KOPT-K1 (cell line): ENCODE measurements at regions not wholly inside any gene's neighbourhood (a gene's known extent, or its start where the extent isn't known, plus 50 kb on each side); places are given as distances from the start of the nearest gene placed in this dataset.

Source experiments
- H3K27ac ChIP-seq: fragments of 200-600 bp; sonication (generic); 2 replicates; pipeline ENCODE4 v1.5.1; 2016; ENCODE audit warnings: antibody characterized with exemption, mild to moderate bottlenecking, low read depth, low read length; ENCODE audit not compliant: poor library complexity, severe bottlenecking
- H3K36me3 ChIP-seq: fragments of 200-600 bp; sonication (generic); 2 replicates; pipeline ENCODE4 v1.5.1; 2017; ENCODE audit warnings: antibody characterized with exemption, mild to moderate bottlenecking, low read length, moderate library complexity; ENCODE audit not compliant: insufficient read depth
- H3K9me3 ChIP-seq: fragments of 200-600 bp; sonication (generic); 2 replicates; pipeline ENCODE4 v1.5.1; 2017; ENCODE audit warnings: antibody characterized with exemption, low read length, mild to moderate bottlenecking; ENCODE audit not compliant: insufficient read depth, poor library complexity, severe bottlenecking

GRCh38 chr9:31084350-31084749, 1300.1 kb upstream of the ACO1 start:
- Histone ChIP-seq H3K9me3 (no peaks in the 10 kb centered on the region), H3K36me3 (no peaks in the 10 kb centered on the region), H3K27ac (no peak overlapping the region)

- no peaks in the 10 kb centered on the region for H3K36me3 ChIP-seq
- H3K9me3 ChIP-seq: no peaks in the 10 kb centered on the region
- H3K27ac ChIP-seq: no peak overlapping the region
Observed at GRCh38 chr9:31089549-31090221, 1294.8 kb upstream of the ACO1 start.

GRCh38 chr9:31100311-31100710, 1284.1 kb upstream of the ACO1 start:
- Histone ChIP-seq H3K27ac (no peak overlapping the region), H3K9me3 (no peaks in the 10 kb centered on the region), H3K36me3 (no peaks in the 10 kb centered on the region)

DNA sequence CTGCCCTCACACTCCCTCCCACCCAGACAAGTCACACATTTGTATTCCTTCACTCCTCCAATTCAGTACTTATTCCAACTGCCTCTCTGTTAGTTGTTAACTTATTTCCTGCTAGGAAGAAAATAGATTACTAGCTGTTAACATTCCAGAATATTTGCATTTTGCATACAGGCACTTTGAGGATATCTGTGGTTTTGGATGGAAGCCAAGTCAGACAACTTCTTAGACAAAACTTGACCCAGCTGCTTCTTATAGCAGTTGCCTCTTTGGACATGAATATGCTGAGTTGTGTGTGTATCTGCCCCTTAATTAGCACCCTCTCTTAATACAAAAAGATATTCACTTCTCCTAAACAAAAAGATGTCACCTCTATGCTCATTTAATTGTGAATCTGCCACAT, 1280.6 kb upstream of the ACO1 start:
- Histone ChIP-seq H3K27ac (no peak overlapping the region), H3K9me3 (no peaks in the 10 kb centered on the region), H3K36me3 (no peaks in the 10 kb centered on the region)

DNA sequence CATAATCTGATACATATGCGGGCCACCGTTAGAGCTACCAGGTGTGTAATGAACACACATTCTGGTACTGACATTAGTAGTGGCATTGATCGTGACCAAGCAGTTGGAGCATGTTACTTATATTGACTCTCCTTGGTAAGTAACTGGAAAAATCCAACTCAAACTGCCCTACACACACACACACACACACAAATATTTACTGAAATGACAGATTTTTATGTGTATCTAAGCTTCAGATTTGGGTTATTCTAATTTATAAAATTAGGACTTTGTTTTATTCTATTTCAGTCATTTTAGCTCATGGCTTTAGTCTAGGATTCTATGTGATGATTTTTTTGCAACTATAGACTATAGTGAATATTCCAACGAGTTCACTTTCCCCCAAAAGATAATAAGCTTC, 1280.2 kb upstream of the ACO1 start:
- no peaks in the 10 kb centered on the region for H3K36me3 ChIP-seq
- H3K9me3 ChIP-seq: no peaks in the 10 kb centered on the region
- no peak overlapping the region for H3K27ac ChIP-seq

- Histone ChIP-seq H3K9me3 (no peaks in the 10 kb centered on the region), H3K36me3 (no peaks in the 10 kb centered on the region), H3K27ac (no peak overlapping the region)
Observed at GRCh38 chr9:31112491-31112890, 1272.0 kb upstream of the ACO1 start.

- Histone ChIP-seq H3K27ac (no peak overlapping the region), H3K9me3 (no peaks in the 10 kb centered on the region), H3K36me3 (no peaks in the 10 kb centered on the region)
Observed at GRCh38 chr9:31114346-31114745, 1270.1 kb upstream of the ACO1 start.

DNA sequence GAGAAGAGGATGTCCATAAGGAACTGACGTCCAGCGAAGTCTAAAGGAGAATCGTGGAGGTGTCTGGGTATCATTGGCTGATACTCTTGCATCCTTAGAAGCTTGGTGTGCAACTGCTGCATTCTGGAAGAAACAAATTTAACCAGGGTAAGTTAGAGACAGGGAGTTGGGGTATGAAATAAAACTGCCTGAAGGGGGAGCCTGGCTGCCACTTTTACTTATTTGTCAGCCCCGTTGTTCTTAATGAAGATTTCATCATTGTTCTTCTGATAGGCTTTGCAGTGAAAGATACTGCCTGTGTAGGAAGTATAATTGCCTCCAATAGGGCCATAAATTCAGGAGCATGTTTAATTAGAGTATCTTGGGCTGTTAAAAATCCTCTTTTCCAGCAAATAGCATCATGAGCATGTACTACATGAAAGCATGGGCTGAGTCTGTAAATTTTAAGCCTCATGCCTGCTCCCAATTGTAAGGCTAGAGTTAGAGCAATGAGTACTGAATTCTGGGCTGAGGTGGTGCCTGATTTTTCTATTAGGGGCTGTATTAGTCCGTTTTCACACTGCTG, 1264.5 kb upstream of the ACO1 start:
- H3K9me3 ChIP-seq: no peaks in the 10 kb centered on the region
- no peak overlapping the region for H3K27ac ChIP-seq
- no peaks in the 10 kb centered on the region for H3K36me3 ChIP-seq

GRCh38 chr9:31124389-31124788, 1260.1 kb upstream of the ACO1 start:
- H3K36me3 ChIP-seq: no peaks in the 10 kb centered on the region
- no peak overlapping the region for H3K27ac ChIP-seq
- H3K9me3 ChIP-seq: no peaks in the 10 kb centered on the region

DNA sequence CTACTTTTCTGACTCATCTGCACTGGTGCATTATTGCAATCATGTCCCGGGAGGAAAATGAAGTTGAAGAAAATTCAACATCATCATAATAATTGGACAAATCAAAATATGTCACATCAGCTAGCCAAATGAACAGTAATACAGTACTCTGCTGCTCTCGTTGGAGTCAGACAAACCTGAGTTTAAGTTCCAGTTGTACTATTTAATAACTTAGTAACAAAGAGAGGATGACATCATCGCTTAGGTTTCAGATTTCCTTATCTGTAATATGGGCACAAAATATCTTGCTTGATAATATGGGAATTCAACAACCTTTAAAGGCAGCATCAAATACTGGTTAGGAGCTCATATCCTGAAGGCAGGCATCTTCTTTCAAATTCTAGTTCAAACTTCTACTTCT, 1248.9 kb upstream of the ACO1 start:
- Histone ChIP-seq H3K9me3 (no peaks in the 10 kb centered on the region), H3K36me3 (no peaks in the 10 kb centered on the region), H3K27ac (no peak overlapping the region)

DNA sequence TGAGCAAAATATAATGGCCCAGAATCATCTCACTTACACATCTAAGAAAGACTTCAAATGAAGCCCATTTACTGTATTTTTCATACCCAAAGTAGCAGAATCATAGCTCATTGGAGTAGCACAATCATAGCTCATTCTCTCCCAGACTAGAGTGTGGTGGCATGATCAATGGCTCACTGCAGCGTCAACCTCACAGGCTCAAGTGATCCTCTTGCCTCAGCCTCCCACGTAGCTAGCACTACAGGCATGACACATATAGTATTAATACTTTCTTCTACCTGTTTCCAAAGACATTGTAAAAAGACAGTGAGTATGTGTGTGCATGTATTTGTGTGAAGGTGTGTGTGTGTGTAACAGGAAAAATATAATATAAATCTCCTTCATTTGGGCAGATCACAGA, 1247.9 kb upstream of the ACO1 start:
- Histone ChIP-seq H3K9me3 (no peaks in the 10 kb centered on the region), H3K27ac (no peak overlapping the region), H3K36me3 (no peaks in the 10 kb centered on the region)

GRCh38 chr9:31137176-31138160, 1247.0 kb upstream of the ACO1 start:
- H3K36me3 ChIP-seq: no peaks in the 10 kb centered on the region
- H3K27ac ChIP-seq: no peak overlapping the region
- H3K9me3 ChIP-seq: no peaks in the 10 kb centered on the region

- no peak overlapping the region for H3K27ac ChIP-seq
- no peaks in the 10 kb centered on the region for H3K36me3 ChIP-seq
- no peaks in the 10 kb centered on the region for H3K9me3 ChIP-seq
Observed at GRCh38 chr9:31140316-31140715, 1244.1 kb upstream of the ACO1 start.

- Histone ChIP-seq H3K9me3 (no peaks in the 10 kb centered on the region), H3K27ac (no peak overlapping the region)
Observed at GRCh38 chr9:31142456-31142855, 1242.0 kb upstream of the ACO1 start.

GRCh38 chr9:31144614-31145013, 1239.8 kb upstream of the ACO1 start:
- Histone ChIP-seq H3K27ac (no peak overlapping the region), H3K9me3 (no peaks in the 10 kb centered on the region), H3K36me3 (no peaks in the 10 kb centered on the region)

More at GRCh38 chr9:31142456-31142855, 1242.0 kb upstream of the ACO1 start:
- H3K36me3 ChIP-seq: no peaks in the 10 kb centered on the region
